HCT116 (cell line): ENCODE measurements at regions not wholly inside any gene's neighbourhood (a gene's known extent, or its start where the extent isn't known, plus 50 kb on each side); places are given as distances from the start of the nearest gene placed in this dataset.

Experiments
- ATAC-seq: fragments of 200-7000 bp; cut with Tn5 transposase; 2 replicates; pipeline ENCODE4 v1.9.1; 2020; ENCODE audit warnings: mild to moderate bottlenecking, moderate library complexity
- BruUV-seq: library from RNA; stranded (reverse); fragments of 400-500 nt; replicated peaks from 2 replicates; lab custom pipeline; 2021; lab: Mats Ljungman, UMichigan
- CTCF ChIA-PET: fragments of 300-600 bp; sonication (Branson Sonifier 250); formaldehyde crosslinking; loops from one replicate; lab custom pipeline; 2021; ENCODE audit warnings: antibody characterized with exemption; lab: Charles Lee
- POLR2A ChIA-PET: fragments of 300-600, 350-600 bp; sonication (Branson Sonifier 250); formaldehyde crosslinking; loops from one replicate; lab custom pipeline; 2021; ENCODE audit warnings: antibody characterized with exemption; lab: Charles Lee
- RAD21 ChIA-PET, 2 experiments: fragments of 300-600 bp; sonication (Branson Sonifier 250); formaldehyde crosslinking; loops; one replicate each; lab custom pipeline; 2023; ENCODE audit warnings: low total read pairs in 2 of 2; ENCODE audit not compliant: uncharacterized antibody in 2 of 2, unreplicated experiment in 2 of 2, low non-redundant PET in 1 of 2; lab: Charles Lee
- DNase-seq: peaks from one replicate; pipeline ENCODE4 v3.0.0-alpha.2; 2010; ENCODE audit warnings: low read depth, low spot score
- H2AFZ ChIP-seq: fragments of 200-600 bp; shearing (Covaris generic), sonication (generic); 2 replicates; pipeline ENCODE4 v1.6.1; 2017; ENCODE audit warnings: low read depth, mixed run types, mixed read lengths, antibody characterized with exemption, low read length; ENCODE audit not compliant: poor library complexity, severe bottlenecking
- H3K27ac ChIP-seq: 2 replicates; pipeline ENCODE4 v1.5.1; 2012; ENCODE audit warnings: low read depth, low read length
- H3K27me3 ChIP-seq: fragments of 200-600 bp; sonication (generic); 2 replicates; pipeline ENCODE4 v1.6.1; 2016; ENCODE audit warnings: mixed run types, low read length, mixed read lengths; ENCODE audit not compliant: insufficient read depth
- H3K36me3 ChIP-seq, 2 experiments: fragments of 200-500 bp in 1 of 2; fragments of 200-600 bp in 1 of 2; sonication (Bioruptor generic) in 1 of 2; sonication (generic) in 1 of 2; 2 replicates each; pipeline versions ENCODE4 v1.5.1 to v1.6.1; 2014 to 2016; ENCODE audit warnings: low read length in 2 of 2, inconsistent platforms in 1 of 2, mixed read lengths in 1 of 2, mixed run types in 1 of 2; ENCODE audit not compliant: insufficient read depth in 2 of 2, control insufficient read depth in 1 of 2
- H3K4me1 ChIP-seq, 2 experiments: fragments of 200-600 bp in 1 of 2; sonication (generic) in 1 of 2; 2 replicates each; pipeline versions ENCODE4 v1.5.1 to v1.6.1; 2012 to 2017; ENCODE audit warnings: low read length in 2 of 2, inconsistent platforms in 1 of 2, mild to moderate bottlenecking in 1 of 2, mixed read lengths in 1 of 2, mixed run types in 1 of 2, moderate library complexity in 1 of 2; ENCODE audit not compliant: insufficient read depth in 2 of 2, control insufficient read depth in 1 of 2
- H3K4me2 ChIP-seq: fragments of 200-600 bp; sonication (generic); 2 replicates; pipeline ENCODE4 v1.6.1; 2017; ENCODE audit warnings: mixed run types, low read length, mixed read lengths
- H3K4me3 ChIP-seq, 2 experiments: fragments of 200-600 bp in 1 of 2; sonication (generic) in 1 of 2; replicated peaks in 1 of 2; 2 replicates each; pipeline ENCODE4 v1.5.1; 2011 to 2016; ENCODE audit warnings: low read length in 2 of 2, control low read depth in 1 of 2, low read depth in 1 of 2, mild to moderate bottlenecking in 1 of 2, mixed read lengths in 1 of 2, mixed run types in 1 of 2
- H3K79me2 ChIP-seq: fragments of 200-600 bp; sonication (generic); 2 replicates; pipeline ENCODE4 v1.6.1; 2017; ENCODE audit warnings: mild to moderate bottlenecking, mixed run types, low read length, moderate library complexity, mixed read lengths; ENCODE audit not compliant: insufficient read depth
- H3K9ac ChIP-seq: fragments of 200-600 bp; sonication (generic); 2 replicates; pipeline ENCODE4 v1.6.1; 2016; ENCODE audit warnings: low read length, mixed read lengths
- H3K9me2 ChIP-seq: fragments of 200-600 bp; sonication (generic), shearing (Covaris generic); 2 replicates; pipeline ENCODE4 v1.6.1; 2017; ENCODE audit warnings: mixed run types, mild to moderate bottlenecking, moderate library complexity; ENCODE audit not compliant: insufficient read depth
- H3K9me3 ChIP-seq, 2 experiments: fragments of 200-500 bp in 1 of 2; fragments of 200-600 bp in 1 of 2; sonication (Bioruptor generic) in 1 of 2; sonication (generic) in 1 of 2; 2 replicates each; pipeline ENCODE4 v1.6.1; 2014 to 2017; ENCODE audit warnings: low read length in 2 of 2, mixed read lengths in 2 of 2, inconsistent platforms in 1 of 2, low read depth in 1 of 2, mild to moderate bottlenecking in 1 of 2, mixed run types in 1 of 2, moderate library complexity in 1 of 2; ENCODE audit not compliant: control insufficient read depth in 1 of 2, insufficient read depth in 1 of 2
- H4K20me1 ChIP-seq: fragments of 200-600 bp; sonication (generic), shearing (Covaris generic); 2 replicates; pipeline ENCODE4 v1.6.1; 2017; ENCODE audit warnings: mixed run types, mild to moderate bottlenecking, moderate library complexity; ENCODE audit not compliant: insufficient read depth
- ATF3 ChIP-seq: IDR thresholded peaks from 2 replicates; pipeline ENCODE4 v1.6.1; 2012
- EGR1 ChIP-seq: IDR thresholded peaks from 2 replicates; pipeline ENCODE4 v1.6.1; 2012; ENCODE audit warnings: low read depth
- ELF1 ChIP-seq: IDR thresholded peaks from 2 replicates; pipeline ENCODE4 v1.6.1; 2012; ENCODE audit warnings: low read depth, borderline replicate concordance
- EZH2phosphoT487 ChIP-seq: fragments of 200-600 bp; IDR thresholded peaks from 2 replicates; pipeline ENCODE4 v1.6.1; 2018; ENCODE audit warnings: antibody characterized with exemption, borderline replicate concordance
- REST ChIP-seq: IDR thresholded peaks from 2 replicates; pipeline ENCODE4 v1.6.1; 2012; ENCODE audit warnings: low read depth
- SP1 ChIP-seq: IDR thresholded peaks from 2 replicates; pipeline ENCODE4 v1.6.1; 2012; ENCODE audit warnings: low read depth
- YY1 ChIP-seq: IDR thresholded peaks from 2 replicates; pipeline ENCODE4 v1.6.1; 2011; ENCODE audit warnings: low read length, low read depth, moderate library complexity, mild to moderate bottlenecking; ENCODE audit not compliant: insufficient replicate concordance; ENCODE audit errors: extremely low read depth
- intact Hi-C: fragments of 100-400 bp; cut with micrococcal nuclease; formaldehyde crosslinking; loops from 2 replicates; pipeline ENCODE4 v1.10.0; 2022
- TF ChIP-seq, protein P1 (sequence below), 3 experiments: fragments of 200-600 bp in 1 of 3; sonication (generic) in 1 of 3; IDR thresholded peaks in 2 of 3; conservative IDR thresholded peaks in 1 of 3; 2 replicates each; pipeline ENCODE4 v1.5.1; 2012 to 2017; ENCODE audit warnings: low read depth in 2 of 3, low read length in 2 of 3, antibody characterized with exemption in 1 of 3, borderline replicate concordance in 1 of 3, control low read depth in 1 of 3, mild to moderate bottlenecking in 1 of 3, mixed read lengths in 1 of 3, mixed run types in 1 of 3, moderate library complexity in 1 of 3; ENCODE audit not compliant: insufficient read depth in 1 of 3

- Histone ChIP-seq H4K20me1 (no peaks in the 10 kb centered on the region), H3K4me2 (no peak overlapping the region), H3K4me1 (no peaks in the 10 kb centered on the region), H3K36me3 (no peaks in the 10 kb centered on the region), H3K9me2 (no peaks in the 10 kb centered on the region), H3K4me3 (no peak overlapping the region), H3K9ac (no peak overlapping the region), H3K27ac (no peak overlapping the region), H3K9me3 (no peaks in the 10 kb centered on the region), H3K79me2 (no peaks in the 10 kb centered on the region), H3K27me3 (peaks cover 34% of the 10 kb centered on the region), H2AFZ (no peak overlapping the region)
- ChIA-PET POLR2A (no interaction called here), RAD21 (interaction anchor here in 1 of 2 experiments (0.6 kb wide), 1 partner anchor 74 kb away, joined by 3 read pairs; no protein-coding TSS in a partner anchor), CTCF (no interaction called here)
- DNase-seq = no peak
- intact Hi-C loops = no loop called here
- BruUV-seq = no TSS peak
- TF ChIP-seq SP1 (no peak), YY1 (no peak), ELF1 (no peak), EGR1 (no peak), ATF3 (no peak), EZH2phosphoT487 (no peak), REST (no peak)
- TF ChIP-seq, protein P1, sequence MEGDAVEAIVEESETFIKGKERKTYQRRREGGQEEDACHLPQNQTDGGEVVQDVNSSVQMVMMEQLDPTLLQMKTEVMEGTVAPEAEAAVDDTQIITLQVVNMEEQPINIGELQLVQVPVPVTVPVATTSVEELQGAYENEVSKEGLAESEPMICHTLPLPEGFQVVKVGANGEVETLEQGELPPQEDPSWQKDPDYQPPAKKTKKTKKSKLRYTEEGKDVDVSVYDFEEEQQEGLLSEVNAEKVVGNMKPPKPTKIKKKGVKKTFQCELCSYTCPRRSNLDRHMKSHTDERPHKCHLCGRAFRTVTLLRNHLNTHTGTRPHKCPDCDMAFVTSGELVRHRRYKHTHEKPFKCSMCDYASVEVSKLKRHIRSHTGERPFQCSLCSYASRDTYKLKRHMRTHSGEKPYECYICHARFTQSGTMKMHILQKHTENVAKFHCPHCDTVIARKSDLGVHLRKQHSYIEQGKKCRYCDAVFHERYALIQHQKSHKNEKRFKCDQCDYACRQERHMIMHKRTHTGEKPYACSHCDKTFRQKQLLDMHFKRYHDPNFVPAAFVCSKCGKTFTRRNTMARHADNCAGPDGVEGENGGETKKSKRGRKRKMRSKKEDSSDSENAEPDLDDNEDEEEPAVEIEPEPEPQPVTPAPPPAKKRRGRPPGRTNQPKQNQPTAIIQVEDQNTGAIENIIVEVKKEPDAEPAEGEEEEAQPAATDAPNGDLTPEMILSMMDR (IDR thresholded peaks at IDR 0.05 in 2 of 3, conservative IDR thresholded peaks at IDR 0.05 in 1 of 3; ENCODE audit: borderline replicate concordance in 1 of 3, insufficient read depth in 1 of 3, low read depth in 2 of 3, low read length in 2 of 3) = no peak
- no peak for ATAC-seq
Observed at GRCh38 chr20:23284009-23284408, 66.6 kb upstream of the NXT1 start.
